ENCODE measurements at regions not wholly inside any gene's neighbourhood (a gene's known extent, or its start where the extent isn't known, plus 50 kb on each side); places are given as distances from the start of the nearest gene placed in this dataset.

DNA sequence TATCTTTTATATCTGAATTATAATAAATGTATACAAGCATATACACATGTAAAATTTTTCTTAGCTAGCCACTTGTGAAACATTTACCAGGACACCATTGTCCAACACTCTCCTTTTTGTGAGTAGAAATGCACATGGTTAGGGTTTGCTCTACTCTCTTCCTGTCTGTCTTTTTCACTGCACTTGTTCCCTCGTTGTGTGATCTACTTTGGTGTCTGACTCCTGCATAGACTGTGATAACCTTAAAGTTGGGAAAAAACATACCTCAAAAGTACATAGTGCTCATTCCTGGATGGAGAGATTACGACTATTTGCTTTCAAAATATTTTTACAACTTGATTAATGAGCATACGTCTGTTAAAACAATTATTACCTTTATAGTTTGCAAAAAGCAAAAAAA is 294.1 kb upstream of the FLRT2 start:
- intact Hi-C loops (cut with micrococcal nuclease): no loop called here
- Mint-ChIP-seq H3K9me3 (peaks cover 7% of the 10 kb centered on the region), H3K27me3 (ENCODE audit: low read depth) (no peaks in the 10 kb centered on the region), H3K36me3 (ENCODE audit: low read depth) (no peaks in the 10 kb centered on the region), H3K27ac (no peak overlapping the region), H3K4me1 (ENCODE audit: low read depth) (no peaks in the 10 kb centered on the region), H3K4me3 (no peak overlapping the region)
- CTCF ChIA-PET: interaction anchor here (0.6 kb wide), 1 partner anchor 156 kb away, joined by 3 read pairs; no protein-coding TSS in a partner anchor
- DNase-seq: no peak

GRCh38 chr14:85236296-85236695 is 293.6 kb upstream of the FLRT2 start:
- CTCF ChIA-PET: interaction anchor here (0.6 kb wide), 1 partner anchor 157 kb away, joined by 3 read pairs; no protein-coding TSS in a partner anchor
- intact Hi-C loops (cut with micrococcal nuclease): no loop called here
- Mint-ChIP-seq H3K36me3 (ENCODE audit: low read depth) (no peaks in the 10 kb centered on the region), H3K4me3 (no peak overlapping the region), H3K27ac (no peak overlapping the region), H3K9me3 (peaks cover 7% of the 10 kb centered on the region), H3K27me3 (ENCODE audit: low read depth) (no peaks in the 10 kb centered on the region), H3K4me1 (ENCODE audit: low read depth) (no peaks in the 10 kb centered on the region)
- DNase-seq: no peak

DNA sequence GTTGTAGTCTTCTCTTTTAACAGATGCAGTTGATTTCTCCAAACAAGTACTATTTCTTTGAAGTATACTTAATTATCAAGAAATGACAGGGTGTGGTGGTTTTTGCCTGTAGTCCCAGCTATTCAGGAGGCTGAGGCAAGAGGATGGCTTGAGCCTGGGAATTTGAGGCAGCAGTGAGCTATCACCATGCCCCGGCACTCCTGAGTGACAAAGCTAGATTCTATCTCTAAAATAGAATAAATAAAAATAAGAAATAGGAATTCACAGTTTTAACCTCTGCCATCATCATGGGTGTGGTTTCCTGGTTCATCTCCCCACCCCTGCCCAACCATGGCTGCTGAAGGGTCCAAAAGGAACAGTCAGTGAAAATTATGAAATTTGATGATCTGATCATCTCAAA is 290.2 kb upstream of the FLRT2 start:
- CTCF ChIA-PET: no interaction called here
- Mint-ChIP-seq H3K27ac (no peak overlapping the region), H3K9me3 (peaks cover 2% of the 10 kb centered on the region), H3K4me1 (ENCODE audit: low read depth) (no peaks in the 10 kb centered on the region), H3K36me3 (ENCODE audit: low read depth) (no peaks in the 10 kb centered on the region), H3K27me3 (ENCODE audit: low read depth) (no peaks in the 10 kb centered on the region), H3K4me3 (no peak overlapping the region)
- intact Hi-C loops (cut with micrococcal nuclease): no loop called here
- no peak for DNase-seq

- CTCF ChIA-PET: no interaction called here
- H3K4me3 Mint-ChIP-seq: no peak overlapping the region
- no peak overlapping the region for H3K27ac Mint-ChIP-seq
- no peaks in the 10 kb centered on the region for H3K36me3 Mint-ChIP-seq (ENCODE audit: low read depth)
- peaks cover 2% of the 10 kb centered on the region for H3K9me3 Mint-ChIP-seq
- intact Hi-C loops (cut with micrococcal nuclease): no loop called here
- H3K27me3 Mint-ChIP-seq (ENCODE audit: low read depth): no peaks in the 10 kb centered on the region
- DNase-seq: no peak
- H3K4me1 Mint-ChIP-seq (ENCODE audit: low read depth): no peaks in the 10 kb centered on the region
Measured at GRCh38 chr14:85241022-85241855, 288.7 kb upstream of the FLRT2 start.

GRCh38 chr14:85242666-85243065 is 287.3 kb upstream of the FLRT2 start:
- H3K4me3 Mint-ChIP-seq: no peak overlapping the region
- H3K27me3 Mint-ChIP-seq (ENCODE audit: low read depth): no peaks in the 10 kb centered on the region
- no peaks in the 10 kb centered on the region for H3K36me3 Mint-ChIP-seq (ENCODE audit: low read depth)
- no peak overlapping the region for H3K27ac Mint-ChIP-seq
- no peak for DNase-seq
- CTCF ChIA-PET: interaction anchor here (0.6 kb wide), 1 partner anchor 138 kb away, joined by 3 read pairs; no protein-coding TSS in a partner anchor
- H3K9me3 Mint-ChIP-seq: peaks cover 4% of the 10 kb centered on the region
- intact Hi-C loops (cut with micrococcal nuclease): no loop called here
- no peaks in the 10 kb centered on the region for H3K4me1 Mint-ChIP-seq (ENCODE audit: low read depth)

- intact Hi-C loops (cut with micrococcal nuclease): no loop called here
- CTCF ChIA-PET: interaction anchor here (0.6 kb wide), 1 partner anchor 139 kb away, joined by 3 read pairs; no protein-coding TSS in a partner anchor
- DNase-seq: no peak
- Mint-ChIP-seq H3K27ac (no peak overlapping the region), H3K36me3 (ENCODE audit: low read depth) (no peaks in the 10 kb centered on the region), H3K4me1 (ENCODE audit: low read depth) (no peaks in the 10 kb centered on the region), H3K9me3 (peaks cover 4% of the 10 kb centered on the region), H3K27me3 (ENCODE audit: low read depth) (no peaks in the 10 kb centered on the region), H3K4me3 (no peak overlapping the region)
Measured at GRCh38 chr14:85243321-85243720, 286.6 kb upstream of the FLRT2 start.

DNA sequence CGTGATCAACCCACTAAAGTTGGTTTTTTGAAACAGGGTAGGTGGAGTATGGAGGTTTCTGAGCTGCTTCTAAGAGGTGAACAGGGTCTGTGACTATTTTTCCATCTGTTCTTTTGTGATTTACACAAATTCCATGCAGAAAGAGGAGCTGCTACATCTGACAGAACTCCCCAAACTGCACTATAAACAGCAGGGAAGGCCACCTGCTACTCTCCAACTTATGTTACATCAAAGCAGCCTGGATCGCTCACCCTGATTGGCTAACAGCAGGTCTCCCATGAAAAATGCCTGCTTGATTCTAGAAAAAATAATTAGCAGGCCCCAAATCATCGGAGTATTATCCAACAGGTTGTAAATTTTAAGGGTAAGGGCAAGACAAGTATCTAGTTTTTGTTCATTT is 282.9 kb upstream of the FLRT2 start:
- no peaks in the 10 kb centered on the region for H3K4me1 Mint-ChIP-seq (ENCODE audit: low read depth)

GRCh38 chr14:85248881-85249635 is 280.9 kb upstream of the FLRT2 start:
- Mint-ChIP-seq H3K4me1 (ENCODE audit: low read depth) (no peaks in the 10 kb centered on the region), H3K9me3 (peaks cover 5% of the 10 kb centered on the region), H3K36me3 (ENCODE audit: low read depth) (peaks cover 2% of the 10 kb centered on the region), H3K27me3 (ENCODE audit: low read depth) (no peaks in the 10 kb centered on the region), H3K27ac (no peak overlapping the region), H3K4me3 (no peak overlapping the region)
- DNase-seq: no peak
- intact Hi-C loops (cut with micrococcal nuclease): no loop called here
- CTCF ChIA-PET: no interaction called here

More for the DNA sequence above, 282.9 kb upstream of the FLRT2 start:
- Mint-ChIP-seq H3K4me3 (no peak overlapping the region), H3K27ac (no peak overlapping the region), H3K36me3 (ENCODE audit: low read depth) (peaks cover 2% of the 10 kb centered on the region), H3K27me3 (ENCODE audit: low read depth) (no peaks in the 10 kb centered on the region), H3K9me3 (peaks cover 3% of the 10 kb centered on the region)
- CTCF ChIA-PET: no interaction called here
- DNase-seq: no peak
- intact Hi-C loops (cut with micrococcal nuclease): no loop called here

GRCh38 chr14:85250414-85251189 is 279.3 kb upstream of the FLRT2 start:
- Mint-ChIP-seq H3K27ac (no peak overlapping the region), H3K36me3 (ENCODE audit: low read depth) (peaks cover 2% of the 10 kb centered on the region)

DNA sequence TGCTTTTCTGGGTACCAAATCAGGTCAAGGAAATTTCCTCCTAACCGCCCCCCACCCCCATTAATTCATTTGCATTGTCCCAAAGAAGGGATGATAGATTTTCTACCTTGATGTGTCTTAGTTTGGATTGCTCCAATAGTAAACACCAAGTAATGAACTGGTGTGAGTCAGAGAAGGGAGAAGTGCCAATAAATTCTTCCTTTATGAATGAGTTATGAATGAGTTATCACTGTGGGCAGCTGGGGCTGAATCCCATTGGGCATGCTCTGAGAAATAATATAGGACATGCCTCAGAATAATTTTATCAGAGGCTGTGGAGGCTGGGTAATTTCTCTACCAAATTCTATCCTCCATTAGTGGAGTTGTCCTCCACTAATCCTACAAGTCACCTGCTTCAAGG is 277.9 kb upstream of the FLRT2 start:
- Mint-ChIP-seq H3K4me1 (ENCODE audit: low read depth) (no peaks in the 10 kb centered on the region), H3K27ac (no peak overlapping the region), H3K27me3 (ENCODE audit: low read depth) (no peaks in the 10 kb centered on the region), H3K4me3 (no peak overlapping the region), H3K9me3 (peaks cover 3% of the 10 kb centered on the region), H3K36me3 (ENCODE audit: low read depth) (peaks cover 2% of the 10 kb centered on the region)
- DNase-seq: no peak
- CTCF ChIA-PET: no interaction called here
- intact Hi-C loops (cut with micrococcal nuclease): no loop called here

More at GRCh38 chr14:85250414-85251189, 279.3 kb upstream of the FLRT2 start:
- DNase-seq: no peak
- Mint-ChIP-seq H3K4me1 (ENCODE audit: low read depth) (no peaks in the 10 kb centered on the region), H3K27me3 (ENCODE audit: low read depth) (no peaks in the 10 kb centered on the region), H3K9me3 (peaks cover 5% of the 10 kb centered on the region), H3K4me3 (no peak overlapping the region)
- CTCF ChIA-PET: no interaction called here
- intact Hi-C loops (cut with micrococcal nuclease): no loop called here

DNA sequence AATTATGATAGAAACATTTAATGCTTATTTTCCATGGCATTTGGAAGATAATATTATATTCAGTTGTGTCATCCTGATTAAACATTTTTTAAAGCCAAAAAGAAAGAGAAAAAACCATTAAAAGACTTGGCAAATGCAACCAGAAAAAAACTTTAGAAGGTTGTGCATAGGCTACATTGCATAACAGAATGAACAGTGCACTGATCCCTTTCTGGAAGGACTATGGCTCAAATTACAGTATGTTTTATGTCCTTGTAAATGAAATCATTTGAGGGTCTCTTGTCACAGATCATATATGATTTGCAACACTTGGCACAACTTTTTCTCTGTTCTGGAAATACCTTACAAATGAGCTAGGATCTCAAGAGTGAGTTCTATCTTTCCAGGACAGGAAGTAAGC is 275.2 kb upstream of the FLRT2 start:
- CTCF ChIA-PET: no interaction called here
- H3K27me3 Mint-ChIP-seq (ENCODE audit: low read depth): no peaks in the 10 kb centered on the region
- H3K4me1 Mint-ChIP-seq (ENCODE audit: low read depth): no peaks in the 10 kb centered on the region
- DNase-seq: no peak
- H3K27ac Mint-ChIP-seq: no peak overlapping the region
- H3K9me3 Mint-ChIP-seq: peaks cover 5% of the 10 kb centered on the region
- intact Hi-C loops (cut with micrococcal nuclease): no loop called here
- H3K4me3 Mint-ChIP-seq: no peak overlapping the region
- no peaks in the 10 kb centered on the region for H3K36me3 Mint-ChIP-seq (ENCODE audit: low read depth)

DNA sequence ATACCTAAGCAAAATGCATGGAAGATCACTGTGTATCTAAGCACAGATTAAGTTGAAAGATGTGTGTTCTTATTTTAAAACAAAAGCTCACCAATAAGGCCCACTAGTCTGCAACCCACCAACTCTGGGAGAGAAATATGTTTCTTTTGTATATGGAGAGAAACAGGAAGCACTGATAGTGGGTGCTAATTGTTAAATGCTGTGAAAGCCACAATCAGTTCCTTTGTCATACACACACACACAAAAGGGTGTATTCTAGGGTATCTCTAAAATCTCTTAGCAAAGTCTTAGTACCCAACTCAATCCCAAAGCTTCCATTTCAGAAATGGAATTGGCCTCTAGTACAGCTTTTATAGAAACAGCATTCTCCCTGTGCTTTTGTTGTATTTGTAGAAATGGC is 272.7 kb upstream of the FLRT2 start:
- no peak overlapping the region for H3K4me3 Mint-ChIP-seq
- CTCF ChIA-PET: no interaction called here
- no peak for DNase-seq

More for the DNA sequence above, 272.7 kb upstream of the FLRT2 start:
- Mint-ChIP-seq H3K36me3 (ENCODE audit: low read depth) (no peaks in the 10 kb centered on the region), H3K27ac (no peak overlapping the region), H3K4me1 (ENCODE audit: low read depth) (no peaks in the 10 kb centered on the region), H3K9me3 (peaks cover 10% of the 10 kb centered on the region), H3K27me3 (ENCODE audit: low read depth) (no peaks in the 10 kb centered on the region)
- intact Hi-C loops (cut with micrococcal nuclease): no loop called here

Data from activated naive CD4-positive, alpha-beta T cell treated with anti-CD3 and anti-CD28 coated beads for 36 hours (primary cell).